HCT116 (cell line): ENCODE measurements at regions not wholly inside any gene's neighbourhood (a gene's known extent, or its start where the extent isn't known, plus 50 kb on each side); places are given as distances from the start of the nearest gene placed in this dataset.

Source experiments
- ATAC-seq: fragments of 200-7000 bp; cut with Tn5 transposase; 2 replicates; pipeline ENCODE4 v1.9.1; 2020; ENCODE audit warnings: mild to moderate bottlenecking, moderate library complexity
- BruUV-seq: library from RNA; stranded (reverse); fragments of 400-500 nt; replicated peaks from 2 replicates; lab custom pipeline; 2021; lab: Mats Ljungman, UMichigan
- CTCF ChIA-PET: fragments of 300-600 bp; sonication (Branson Sonifier 250); formaldehyde crosslinking; loops from one replicate; lab custom pipeline; 2021; ENCODE audit warnings: antibody characterized with exemption; lab: Charles Lee
- POLR2A ChIA-PET: fragments of 300-600, 350-600 bp; sonication (Branson Sonifier 250); formaldehyde crosslinking; loops from one replicate; lab custom pipeline; 2021; ENCODE audit warnings: antibody characterized with exemption; lab: Charles Lee
- RAD21 ChIA-PET, 2 experiments: fragments of 300-600 bp; sonication (Branson Sonifier 250); formaldehyde crosslinking; loops; one replicate each; lab custom pipeline; 2023; ENCODE audit warnings: low total read pairs in 2 of 2; ENCODE audit not compliant: uncharacterized antibody in 2 of 2, unreplicated experiment in 2 of 2, low non-redundant PET in 1 of 2; lab: Charles Lee
- DNase-seq: peaks from one replicate; pipeline ENCODE4 v3.0.0-alpha.2; 2010; ENCODE audit warnings: low read depth, low spot score
- H2AFZ ChIP-seq: fragments of 200-600 bp; shearing (Covaris generic), sonication (generic); 2 replicates; pipeline ENCODE4 v1.6.1; 2017; ENCODE audit warnings: low read depth, mixed run types, mixed read lengths, antibody characterized with exemption, low read length; ENCODE audit not compliant: poor library complexity, severe bottlenecking
- H3K27ac ChIP-seq: 2 replicates; pipeline ENCODE4 v1.5.1; 2012; ENCODE audit warnings: low read depth, low read length
- H3K27me3 ChIP-seq: fragments of 200-600 bp; sonication (generic); 2 replicates; pipeline ENCODE4 v1.6.1; 2016; ENCODE audit warnings: mixed run types, low read length, mixed read lengths; ENCODE audit not compliant: insufficient read depth
- H3K36me3 ChIP-seq, 2 experiments: fragments of 200-500 bp in 1 of 2; fragments of 200-600 bp in 1 of 2; sonication (Bioruptor generic) in 1 of 2; sonication (generic) in 1 of 2; 2 replicates each; pipeline versions ENCODE4 v1.5.1 to v1.6.1; 2014 to 2016; ENCODE audit warnings: low read length in 2 of 2, inconsistent platforms in 1 of 2, mixed read lengths in 1 of 2, mixed run types in 1 of 2; ENCODE audit not compliant: insufficient read depth in 2 of 2, control insufficient read depth in 1 of 2
- H3K4me1 ChIP-seq, 2 experiments: fragments of 200-600 bp in 1 of 2; sonication (generic) in 1 of 2; 2 replicates each; pipeline versions ENCODE4 v1.5.1 to v1.6.1; 2012 to 2017; ENCODE audit warnings: low read length in 2 of 2, inconsistent platforms in 1 of 2, mild to moderate bottlenecking in 1 of 2, mixed read lengths in 1 of 2, mixed run types in 1 of 2, moderate library complexity in 1 of 2; ENCODE audit not compliant: insufficient read depth in 2 of 2, control insufficient read depth in 1 of 2
- H3K4me2 ChIP-seq: fragments of 200-600 bp; sonication (generic); 2 replicates; pipeline ENCODE4 v1.6.1; 2017; ENCODE audit warnings: mixed run types, low read length, mixed read lengths
- H3K4me3 ChIP-seq, 2 experiments: fragments of 200-600 bp in 1 of 2; sonication (generic) in 1 of 2; replicated peaks in 1 of 2; 2 replicates each; pipeline ENCODE4 v1.5.1; 2011 to 2016; ENCODE audit warnings: low read length in 2 of 2, control low read depth in 1 of 2, low read depth in 1 of 2, mild to moderate bottlenecking in 1 of 2, mixed read lengths in 1 of 2, mixed run types in 1 of 2
- H3K79me2 ChIP-seq: fragments of 200-600 bp; sonication (generic); 2 replicates; pipeline ENCODE4 v1.6.1; 2017; ENCODE audit warnings: mild to moderate bottlenecking, mixed run types, low read length, moderate library complexity, mixed read lengths; ENCODE audit not compliant: insufficient read depth
- H3K9ac ChIP-seq: fragments of 200-600 bp; sonication (generic); 2 replicates; pipeline ENCODE4 v1.6.1; 2016; ENCODE audit warnings: low read length, mixed read lengths
- H3K9me2 ChIP-seq: fragments of 200-600 bp; sonication (generic), shearing (Covaris generic); 2 replicates; pipeline ENCODE4 v1.6.1; 2017; ENCODE audit warnings: mixed run types, mild to moderate bottlenecking, moderate library complexity; ENCODE audit not compliant: insufficient read depth
- H3K9me3 ChIP-seq, 2 experiments: fragments of 200-500 bp in 1 of 2; fragments of 200-600 bp in 1 of 2; sonication (Bioruptor generic) in 1 of 2; sonication (generic) in 1 of 2; 2 replicates each; pipeline ENCODE4 v1.6.1; 2014 to 2017; ENCODE audit warnings: low read length in 2 of 2, mixed read lengths in 2 of 2, inconsistent platforms in 1 of 2, low read depth in 1 of 2, mild to moderate bottlenecking in 1 of 2, mixed run types in 1 of 2, moderate library complexity in 1 of 2; ENCODE audit not compliant: control insufficient read depth in 1 of 2, insufficient read depth in 1 of 2
- H4K20me1 ChIP-seq: fragments of 200-600 bp; sonication (generic), shearing (Covaris generic); 2 replicates; pipeline ENCODE4 v1.6.1; 2017; ENCODE audit warnings: mixed run types, mild to moderate bottlenecking, moderate library complexity; ENCODE audit not compliant: insufficient read depth
- ATF3 ChIP-seq: IDR thresholded peaks from 2 replicates; pipeline ENCODE4 v1.6.1; 2012
- CEBPB ChIP-seq: IDR thresholded peaks from 2 replicates; pipeline ENCODE4 v1.6.1; 2012; ENCODE audit warnings: low read depth
- CTCF ChIP-seq, 3 experiments: fragments of 200-600 bp in 1 of 3; sonication (generic) in 1 of 3; IDR thresholded peaks in 2 of 3; conservative IDR thresholded peaks in 1 of 3; 2 replicates each; pipeline ENCODE4 v1.5.1; 2012 to 2017; ENCODE audit warnings: low read depth in 2 of 3, low read length in 2 of 3, antibody characterized with exemption in 1 of 3, borderline replicate concordance in 1 of 3, control low read depth in 1 of 3, mild to moderate bottlenecking in 1 of 3, mixed read lengths in 1 of 3, mixed run types in 1 of 3, moderate library complexity in 1 of 3; ENCODE audit not compliant: insufficient read depth in 1 of 3
- EZH2 ChIP-seq: fragments of 200-600 bp; sonication (generic); IDR thresholded peaks from 2 replicates; pipeline ENCODE4 v1.6.1; 2017; ENCODE audit warnings: antibody characterized with exemption, mixed run types
- REST ChIP-seq: IDR thresholded peaks from 2 replicates; pipeline ENCODE4 v1.6.1; 2012; ENCODE audit warnings: low read depth
- SRF ChIP-seq: IDR thresholded peaks from 2 replicates; pipeline ENCODE4 v1.6.1; 2012; ENCODE audit warnings: low read depth
- ZNF274 ChIP-seq: fragments of 200-500 bp; sonication (Bioruptor generic); IDR thresholded peaks from 2 replicates; pipeline ENCODE4 v1.6.1; 2014; ENCODE audit warnings: mild to moderate bottlenecking, low read depth, low read length, inconsistent platforms
- intact Hi-C: fragments of 100-400 bp; cut with micrococcal nuclease; formaldehyde crosslinking; loops from 2 replicates; pipeline ENCODE4 v1.10.0; 2022
- TF ChIP-seq, protein P1 (sequence below): IDR thresholded peaks from 2 replicates; pipeline ENCODE4 v1.6.1; 2011; ENCODE audit warnings: mild to moderate bottlenecking, low read length, moderate library complexity; ENCODE audit not compliant: insufficient replicate concordance; ENCODE audit errors: extremely low read depth

DNA sequence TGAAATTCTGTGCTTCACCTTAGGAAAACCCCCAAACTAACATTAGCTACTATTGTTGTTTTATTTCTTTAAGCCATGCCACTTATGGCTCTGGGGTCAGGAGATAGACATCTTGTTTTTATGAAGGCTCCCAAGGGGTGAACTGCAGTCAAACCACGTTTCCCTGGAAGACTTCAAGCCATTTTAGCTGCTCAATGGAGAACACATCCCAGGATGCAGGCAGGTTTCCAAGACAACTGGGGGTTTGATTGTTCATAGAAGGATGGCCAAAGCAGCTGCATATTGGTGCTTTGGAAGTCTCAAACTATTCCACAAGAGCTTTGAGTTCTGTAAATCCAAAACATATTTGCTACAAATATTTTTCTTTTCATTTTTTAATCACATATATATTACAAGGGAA lies 818.0 kb downstream of the MAFB start:
- POLR2A ChIA-PET: no interaction called here
- intact Hi-C loops: no loop called here
- RAD21 ChIA-PET: no interaction called here
- H4K20me1 ChIP-seq: no peaks in the 10 kb centered on the region
- TF ChIP-seq ATF3 (no peak), ZNF274 (no peak), EZH2 (no peak), CEBPB (no peak), SRF (no peak)
- TF ChIP-seq, protein P1, sequence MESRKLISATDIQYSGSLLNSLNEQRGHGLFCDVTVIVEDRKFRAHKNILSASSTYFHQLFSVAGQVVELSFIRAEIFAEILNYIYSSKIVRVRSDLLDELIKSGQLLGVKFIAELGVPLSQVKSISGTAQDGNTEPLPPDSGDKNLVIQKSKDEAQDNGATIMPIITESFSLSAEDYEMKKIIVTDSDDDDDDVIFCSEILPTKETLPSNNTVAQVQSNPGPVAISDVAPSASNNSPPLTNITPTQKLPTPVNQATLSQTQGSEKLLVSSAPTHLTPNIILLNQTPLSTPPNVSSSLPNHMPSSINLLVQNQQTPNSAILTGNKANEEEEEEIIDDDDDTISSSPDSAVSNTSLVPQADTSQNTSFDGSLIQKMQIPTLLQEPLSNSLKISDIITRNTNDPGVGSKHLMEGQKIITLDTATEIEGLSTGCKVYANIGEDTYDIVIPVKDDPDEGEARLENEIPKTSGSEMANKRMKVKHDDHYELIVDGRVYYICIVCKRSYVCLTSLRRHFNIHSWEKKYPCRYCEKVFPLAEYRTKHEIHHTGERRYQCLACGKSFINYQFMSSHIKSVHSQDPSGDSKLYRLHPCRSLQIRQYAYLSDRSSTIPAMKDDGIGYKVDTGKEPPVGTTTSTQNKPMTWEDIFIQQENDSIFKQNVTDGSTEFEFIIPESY: no peak
- no peak overlapping the region for H3K4me3 ChIP-seq
- DNase-seq (no peak), ATAC-seq (no peak)
- no peaks in the 10 kb centered on the region for H3K9me2 ChIP-seq
- H3K9me3 ChIP-seq: peaks cover 0 to 9% of the 10 kb centered on the region in 2 experiments; a peak in 1 of 4 replicates
- H2AFZ ChIP-seq: no peak overlapping the region
- CTCF ChIA-PET: no interaction called here
- no peaks in the 10 kb centered on the region for H3K27me3 ChIP-seq
- no peak overlapping the region for H3K9ac ChIP-seq
- no peak overlapping the region for H3K4me2 ChIP-seq
- BruUV-seq: no TSS peak
- H3K79me2 ChIP-seq: no peaks in the 10 kb centered on the region
- no peaks in the 10 kb centered on the region for H3K36me3 ChIP-seq
- H3K27ac ChIP-seq: no peak overlapping the region
- H3K4me1 ChIP-seq: no peaks in the 10 kb centered on the region

DNA sequence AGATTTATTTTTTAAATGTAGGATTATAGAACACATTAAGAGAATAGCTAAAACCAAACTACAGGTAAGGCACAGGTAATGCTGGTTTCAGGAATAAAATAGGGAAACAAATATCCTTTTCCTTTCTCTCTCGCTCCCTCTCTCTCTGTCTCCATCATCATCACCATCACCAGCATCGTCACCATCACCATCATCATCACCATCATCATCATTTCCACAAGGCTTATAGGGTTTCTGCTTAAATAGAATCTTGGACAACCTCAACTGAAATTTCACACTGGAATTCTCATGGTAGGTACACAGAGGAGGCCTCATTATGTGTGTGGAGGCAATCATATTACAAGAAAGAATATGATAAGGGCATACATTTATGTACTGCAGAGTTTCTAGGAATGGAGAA lies 823.6 kb downstream of the MAFB start:
- Histone ChIP-seq H3K4me2 (no peak overlapping the region), H3K27me3 (no peaks in the 10 kb centered on the region), H3K4me3 (no peak overlapping the region), H3K9me3 (peaks cover 0 to 9% of the 10 kb centered on the region in 2 experiments; a peak in 1 of 4 replicates), H4K20me1 (no peaks in the 10 kb centered on the region), H3K9ac (no peak overlapping the region), H3K27ac (no peak overlapping the region), H3K79me2 (no peaks in the 10 kb centered on the region), H3K9me2 (no peaks in the 10 kb centered on the region), H3K4me1 (no peaks in the 10 kb centered on the region), H3K36me3 (no peaks in the 10 kb centered on the region), H2AFZ (no peak overlapping the region)
- no peak for ATAC-seq
- RAD21 ChIA-PET: no interaction called here
- no TSS peak for BruUV-seq
- no peak for DNase-seq
- POLR2A ChIA-PET: no interaction called here
- intact Hi-C loops: no loop called here
- CTCF ChIA-PET: no interaction called here
- TF ChIP-seq CTCF (IDR thresholded peaks at IDR 0.05 in 2 of 3, conservative IDR thresholded peaks at IDR 0.05 in 1 of 3; ENCODE audit: borderline replicate concordance in 1 of 3, insufficient read depth in 1 of 3, low read depth in 2 of 3, low read length in 2 of 3) (no peak), ZNF274 (no peak), REST (no peak), ATF3 (no peak)
